ENCODE measurements at regions not wholly inside any gene's neighbourhood (a gene's known extent, or its start where the extent isn't known, plus 50 kb on each side); places are given as distances from the start of the nearest gene placed in this dataset.

- no peak for TF ChIP-seq CTCF (conservative IDR thresholded peaks at IDR 0.05; ENCODE audit: low read length)
- no peak for TF ChIP-seq EZH2phosphoT487 (IDR thresholded peaks at IDR 0.05; ENCODE audit: borderline replicate concordance, low read depth, low read length)
These were observed 326.3 kb upstream of the TNP1 start for GRCh38 chr2:217186152-217186551.
